Endometrium (tissue), 2 donors: ENCODE measurements at regions not wholly inside any gene's neighbourhood (a gene's known extent, or its start where the extent isn't known, plus 50 kb on each side); places are given as distances from the start of the nearest gene placed in this dataset.
"Not testable (repeated sequence)": the region's sequence is repeated elsewhere in the genome, so short reads cannot be mapped to it uniquely, and the experiment has no call there.

Source experiments
- FAIRE-seq: peaks from 2 replicates; lab custom pipeline; 2012; peaks lifted over from hg19 to GRCh38; lab: Jason Lieb, UNC
- donor health status: control.
- donor health status: control.

- no peak for FAIRE-seq
These were observed 228.3 kb upstream of the WSB1 start for GRCh38 chr17:27065588-27065987.

- FAIRE-seq, result no peak
These were observed 227.6 kb upstream of the WSB1 start for GRCh38 chr17:27066315-27066714.

- no peak for FAIRE-seq
These were observed 223.9 kb upstream of the WSB1 start for GRCh38 chr17:27069842-27070508.

- no peak for FAIRE-seq
These were observed 223.1 kb upstream of the WSB1 start for GRCh38 chr17:27070836-27071235.

- no peak for FAIRE-seq
These were observed 221.0 kb upstream of the WSB1 start for GRCh38 chr17:27072885-27073284.

- no peak for FAIRE-seq
These were observed 217.1 kb upstream of the WSB1 start for GRCh38 chr17:27076814-27077213.

- FAIRE-seq, result no peak
These were observed 215.6 kb upstream of the WSB1 start for GRCh38 chr17:27078296-27078695.

- FAIRE-seq, result no peak
These were observed 214.3 kb upstream of the WSB1 start for GRCh38 chr17:27079660-27080059.

- no peak for FAIRE-seq
These were observed 212.8 kb upstream of the WSB1 start for GRCh38 chr17:27081002-27081638.

GRCh38 chr17:27082023-27082774 is 211.7 kb upstream of the WSB1 start:
- FAIRE-seq, result no peak

GRCh38 chr17:27082775-27083154 is 211.1 kb upstream of the WSB1 start:
- FAIRE-seq, result no peak

GRCh38 chr17:27083408-27084185 is 210.3 kb upstream of the WSB1 start:
- no peak for FAIRE-seq

- FAIRE-seq, result no peak
These were observed 208.4 kb upstream of the WSB1 start for GRCh38 chr17:27085517-27085916.

GRCh38 chr17:27086526-27086925 is 207.4 kb upstream of the WSB1 start:
- peak; percentile 12 for FAIRE-seq

GRCh38 chr17:27087935-27088766 is 205.8 kb upstream of the WSB1 start:
- no peak for FAIRE-seq

- no peak for FAIRE-seq
These were observed 205.2 kb upstream of the WSB1 start for GRCh38 chr17:27088767-27089078.

- FAIRE-seq, result not testable (repeated sequence)
These were observed 204.6 kb upstream of the WSB1 start for GRCh38 chr17:27089079-27089928.

- no peak for FAIRE-seq
These were observed 204.0 kb upstream of the WSB1 start for GRCh38 chr17:27089929-27090247.

GRCh38 chr17:27090450-27091042 is 203.4 kb upstream of the WSB1 start:
- not testable (repeated sequence) for FAIRE-seq

GRCh38 chr17:27091043-27091497 is 202.8 kb upstream of the WSB1 start:
- FAIRE-seq, result no peak

- FAIRE-seq, result peak; percentile 78
These were observed 199.7 kb upstream of the WSB1 start for GRCh38 chr17:27094179-27094578.
